ENCODE measurements at regions not wholly inside any gene's neighbourhood (a gene's known extent, or its start where the extent isn't known, plus 50 kb on each side); places are given as distances from the start of the nearest gene placed in this dataset.

DNA sequence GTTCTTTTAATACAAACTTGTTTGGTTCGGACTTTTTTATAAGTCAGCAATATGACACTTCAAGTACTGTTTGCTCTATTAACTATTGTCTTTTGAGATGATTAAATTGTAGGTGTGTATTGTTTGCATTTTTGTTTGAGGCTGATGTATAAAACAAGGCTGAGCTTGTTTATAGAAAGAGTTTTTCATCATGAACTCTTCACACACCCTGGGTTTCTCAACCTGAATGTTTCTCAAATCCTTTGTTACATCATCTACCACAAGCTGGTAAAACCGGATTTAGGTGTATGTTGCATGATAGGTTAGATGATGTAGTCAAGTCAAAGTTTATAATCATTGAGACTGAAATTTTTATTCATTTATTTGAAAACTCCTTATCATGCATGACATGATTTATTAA is 335.2 kb upstream of the LRATD1 start:
- TF ChIP-seq, protein P1, sequence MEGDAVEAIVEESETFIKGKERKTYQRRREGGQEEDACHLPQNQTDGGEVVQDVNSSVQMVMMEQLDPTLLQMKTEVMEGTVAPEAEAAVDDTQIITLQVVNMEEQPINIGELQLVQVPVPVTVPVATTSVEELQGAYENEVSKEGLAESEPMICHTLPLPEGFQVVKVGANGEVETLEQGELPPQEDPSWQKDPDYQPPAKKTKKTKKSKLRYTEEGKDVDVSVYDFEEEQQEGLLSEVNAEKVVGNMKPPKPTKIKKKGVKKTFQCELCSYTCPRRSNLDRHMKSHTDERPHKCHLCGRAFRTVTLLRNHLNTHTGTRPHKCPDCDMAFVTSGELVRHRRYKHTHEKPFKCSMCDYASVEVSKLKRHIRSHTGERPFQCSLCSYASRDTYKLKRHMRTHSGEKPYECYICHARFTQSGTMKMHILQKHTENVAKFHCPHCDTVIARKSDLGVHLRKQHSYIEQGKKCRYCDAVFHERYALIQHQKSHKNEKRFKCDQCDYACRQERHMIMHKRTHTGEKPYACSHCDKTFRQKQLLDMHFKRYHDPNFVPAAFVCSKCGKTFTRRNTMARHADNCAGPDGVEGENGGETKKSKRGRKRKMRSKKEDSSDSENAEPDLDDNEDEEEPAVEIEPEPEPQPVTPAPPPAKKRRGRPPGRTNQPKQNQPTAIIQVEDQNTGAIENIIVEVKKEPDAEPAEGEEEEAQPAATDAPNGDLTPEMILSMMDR (IDR thresholded peaks at IDR 0.05 in 4 of 5, conservative IDR thresholded peaks at IDR 0.05 in 1 of 5): no peak
- TF ChIP-seq POLR2A (IDR thresholded peaks at IDR 0.05): no peak

All from gastrocnemius medialis (tissue), 4 donors.